ENCODE measurements at regions not wholly inside any gene's neighbourhood (a gene's known extent, or its start where the extent isn't known, plus 50 kb on each side); places are given as distances from the start of the nearest gene placed in this dataset.

- Histone ChIP-seq H3K4me3 (replicated peaks in 1 of 4; ENCODE audit: control extremely low read depth in 1 of 4, insufficient read depth in 1 of 4, low read depth in 3 of 4, low read length in 4 of 4) (no peak overlapping the region), H3K4me2 (ENCODE audit: extremely low read depth, insufficient read depth, low read length) (no peak overlapping the region), H4K20me1 (ENCODE audit: control insufficient read depth, extremely low read depth, insufficient read depth, low read length) (no peaks in the 10 kb centered on the region), H3K9ac (ENCODE audit: insufficient read depth, low read length) (no peak overlapping the region), H3K36me3 (ENCODE audit: control insufficient read depth, insufficient read depth, low read length) (no peaks in the 10 kb centered on the region), H3K4me1 (ENCODE audit: control insufficient read depth, extremely low read depth, insufficient read depth, low read length) (no peaks in the 10 kb centered on the region), H3K27ac (ENCODE audit: insufficient read depth, low read length) (no peak overlapping the region), H3K9me3 (ENCODE audit: control insufficient read depth, insufficient read depth, low read depth, low read length) (no peaks in the 10 kb centered on the region), H2AFZ (ENCODE audit: low read length) (no peak overlapping the region), H3K27me3 (ENCODE audit: control insufficient read depth, insufficient read depth, low read length) (no peaks in the 10 kb centered on the region), H3K79me2 (ENCODE audit: control insufficient read depth, insufficient read depth, low read length) (no peaks in the 10 kb centered on the region)
- DNase-seq (ENCODE audit: low read depth in 2 of 2): no peak
- TF ChIP-seq CTCF (conservative IDR thresholded peaks at IDR 0.05 in 1 of 2, IDR thresholded peaks at IDR 0.05 in 1 of 2; ENCODE audit: low read depth in 1 of 2, low read length in 2 of 2): no peak
- TF ChIP-seq EZH2 (IDR thresholded peaks at IDR 0.05; ENCODE audit: low read length, missing control alignments): no peak
Observed at GRCh38 chr7:24462117-24462516, 111.1 kb upstream of the PALS2 start.

- H3K27me3 ChIP-seq (ENCODE audit: control insufficient read depth, insufficient read depth, low read length): no peaks in the 10 kb centered on the region
- H3K36me3 ChIP-seq (ENCODE audit: control insufficient read depth, insufficient read depth, low read length): no peaks in the 10 kb centered on the region
- H2AFZ ChIP-seq (ENCODE audit: low read length): no peak overlapping the region
- no peak overlapping the region for H3K9ac ChIP-seq (ENCODE audit: insufficient read depth, low read length)
- H3K79me2 ChIP-seq (ENCODE audit: control insufficient read depth, insufficient read depth, low read length): no peaks in the 10 kb centered on the region
- H3K27ac ChIP-seq (ENCODE audit: insufficient read depth, low read length): no peak overlapping the region
- H3K9me3 ChIP-seq (ENCODE audit: control insufficient read depth, insufficient read depth, low read depth, low read length): no peaks in the 10 kb centered on the region
- DNase-seq (ENCODE audit: low read depth in 2 of 2): no peak
- H3K4me1 ChIP-seq (ENCODE audit: control insufficient read depth, extremely low read depth, insufficient read depth, low read length): no peaks in the 10 kb centered on the region
- no peak overlapping the region for H3K4me3 ChIP-seq (replicated peaks in 1 of 4; ENCODE audit: control extremely low read depth in 1 of 4, insufficient read depth in 1 of 4, low read depth in 3 of 4, low read length in 4 of 4)
- no peak overlapping the region for H3K4me2 ChIP-seq (ENCODE audit: extremely low read depth, insufficient read depth, low read length)
- H4K20me1 ChIP-seq (ENCODE audit: control insufficient read depth, extremely low read depth, insufficient read depth, low read length): no peaks in the 10 kb centered on the region
- TF ChIP-seq CTCF (conservative IDR thresholded peaks at IDR 0.05 in 1 of 2, IDR thresholded peaks at IDR 0.05 in 1 of 2; ENCODE audit: low read depth in 1 of 2, low read length in 2 of 2) (no peak), EZH2 (IDR thresholded peaks at IDR 0.05; ENCODE audit: low read length, missing control alignments) (no peak)
Observed at GRCh38 chr7:24462984-24463383, 110.3 kb upstream of the PALS2 start.

GRCh38 chr7:24463474-24463873 is 109.8 kb upstream of the PALS2 start:
- DNase-seq (ENCODE audit: low read depth in 2 of 2): no peak

More at GRCh38 chr7:24463474-24463873, 109.8 kb upstream of the PALS2 start:
- H4K20me1 ChIP-seq (ENCODE audit: control insufficient read depth, extremely low read depth, insufficient read depth, low read length): no peaks in the 10 kb centered on the region
- H3K9me3 ChIP-seq (ENCODE audit: control insufficient read depth, insufficient read depth, low read depth, low read length): no peaks in the 10 kb centered on the region
- no peak overlapping the region for H3K9ac ChIP-seq (ENCODE audit: insufficient read depth, low read length)
- no peaks in the 10 kb centered on the region for H3K27me3 ChIP-seq (ENCODE audit: control insufficient read depth, insufficient read depth, low read length)
- no peak for TF ChIP-seq EZH2 (IDR thresholded peaks at IDR 0.05; ENCODE audit: low read length, missing control alignments)
- H3K79me2 ChIP-seq (ENCODE audit: control insufficient read depth, insufficient read depth, low read length): no peaks in the 10 kb centered on the region
- H3K4me2 ChIP-seq (ENCODE audit: extremely low read depth, insufficient read depth, low read length): no peak overlapping the region
- no peak overlapping the region for H3K27ac ChIP-seq (ENCODE audit: insufficient read depth, low read length)
- H3K4me3 ChIP-seq (replicated peaks in 1 of 4; ENCODE audit: control extremely low read depth in 1 of 4, insufficient read depth in 1 of 4, low read depth in 3 of 4, low read length in 4 of 4): no peak overlapping the region
- no peaks in the 10 kb centered on the region for H3K36me3 ChIP-seq (ENCODE audit: control insufficient read depth, insufficient read depth, low read length)
- H2AFZ ChIP-seq (ENCODE audit: low read length): no peak overlapping the region
- no peaks in the 10 kb centered on the region for H3K4me1 ChIP-seq (ENCODE audit: control insufficient read depth, extremely low read depth, insufficient read depth, low read length)

Data from fibroblast of lung (primary cell).